Neural progenitor cell (in vitro differentiated cells): ENCODE measurements at regions not wholly inside any gene's neighbourhood (a gene's known extent, or its start where the extent isn't known, plus 50 kb on each side); places are given as distances from the start of the nearest gene placed in this dataset.

Experiments
- CTCF ChIP-seq: fragments of 200-600 bp; sonication (generic); IDR thresholded peaks from 2 replicates; pipeline ENCODE4 v1.5.1; 2017; ENCODE audit warnings: antibody characterized with exemption, mild to moderate bottlenecking
- EZH2 ChIP-seq: fragments of 200-600 bp; sonication (generic); IDR thresholded peaks from 2 replicates; pipeline ENCODE4 v1.6.1; 2017; ENCODE audit warnings: antibody characterized with exemption, mild to moderate bottlenecking, moderate library complexity
- EZH2phosphoT487 ChIP-seq: fragments of 200-600 bp; sonication (generic); IDR thresholded peaks from 2 replicates; pipeline ENCODE4 v1.6.1; 2017; ENCODE audit warnings: antibody characterized with exemption

GRCh38 chr12:22881878-22882385 lies 257.0 kb downstream of the ETNK1 start:
- TF ChIP-seq CTCF (no peak), EZH2 (no peak), EZH2phosphoT487 (no peak)
